Karpas-422 (cell line): ENCODE measurements at regions not wholly inside any gene's neighbourhood (a gene's known extent, or its start where the extent isn't known, plus 50 kb on each side); places are given as distances from the start of the nearest gene placed in this dataset.

Experiments
- DNase-seq: peaks from one replicate; pipeline ENCODE4 v3.0.0-alpha.2; 2015
- H2AFZ ChIP-seq: fragments of 200-600 bp; sonication (generic); 2 replicates; pipeline ENCODE4 v1.6.1; 2014; ENCODE audit warnings: antibody characterized with exemption, low read length, mixed read lengths
- H3K27ac ChIP-seq: fragments of 200-600 bp; sonication (generic); 2 replicates; pipeline ENCODE4 v1.5.1; 2014; ENCODE audit warnings: mild to moderate bottlenecking, low read length, moderate library complexity
- H3K27me3 ChIP-seq: fragments of 200-600 bp; sonication (generic); 2 replicates; pipeline ENCODE4 v1.6.1; 2014; ENCODE audit warnings: low read length, mixed read lengths
- H3K36me3 ChIP-seq: fragments of 200-600 bp; sonication (generic); 2 replicates; pipeline ENCODE4 v1.6.1; 2014; ENCODE audit warnings: low read length, mixed read lengths; ENCODE audit not compliant: insufficient read depth
- H3K4me1 ChIP-seq: fragments of 200-600 bp; sonication (generic); 2 replicates; pipeline ENCODE4 v1.6.1; 2014; ENCODE audit warnings: mild to moderate bottlenecking, low read length, mixed read lengths
- H3K4me2 ChIP-seq: fragments of 200-600 bp; sonication (generic); 2 replicates; pipeline ENCODE4 v1.6.1; 2014; ENCODE audit warnings: low read length, low read depth, mild to moderate bottlenecking; ENCODE audit not compliant: poor library complexity, severe bottlenecking
- H3K4me3 ChIP-seq: fragments of 200-600 bp; sonication (generic); 2 replicates; pipeline ENCODE4 v1.5.1; 2014; ENCODE audit warnings: mild to moderate bottlenecking, antibody characterized with exemption, low read length, mixed read lengths
- H3K79me2 ChIP-seq: fragments of 200-600 bp; sonication (generic); 2 replicates; pipeline ENCODE4 v1.6.1; 2014; ENCODE audit warnings: mild to moderate bottlenecking, low read length, mixed read lengths
- H3K9ac ChIP-seq: fragments of 200-600 bp; sonication (generic); 2 replicates; pipeline ENCODE4 v1.6.0; 2014; ENCODE audit warnings: low read length
- H3K9me2 ChIP-seq: fragments of 200-600 bp; sonication (generic), shearing (Covaris generic); replicated peaks from 2 replicates; pipeline ENCODE4 v1.6.0; 2014; ENCODE audit warnings: mild to moderate bottlenecking, low read length, moderate library complexity; ENCODE audit not compliant: insufficient read depth
- H3K9me3 ChIP-seq: fragments of 300-700, 200-600 bp; sonication (generic); 2 replicates; pipeline ENCODE4 v1.6.1; 2014; ENCODE audit warnings: low read length, mixed read lengths
- H4K20me1 ChIP-seq: fragments of 200-600 bp; sonication (generic); 2 replicates; pipeline ENCODE4 v1.6.1; 2014; ENCODE audit warnings: mild to moderate bottlenecking, antibody characterized with exemption, low read length, low read depth; ENCODE audit not compliant: insufficient read depth

GRCh38 chr13:34056733-34057258, 238.8 kb downstream of the RFC3 start:
- no peak overlapping the region for H3K4me3 ChIP-seq
- H3K9ac ChIP-seq, result no peak overlapping the region
- H3K4me1 ChIP-seq, result peaks cover 8% of the 10 kb centered on the region
- no peaks in the 10 kb centered on the region for H4K20me1 ChIP-seq
- H3K36me3 ChIP-seq, result no peaks in the 10 kb centered on the region
- H3K27ac ChIP-seq, result no peak overlapping the region
- no peaks in the 10 kb centered on the region for H3K9me2 ChIP-seq
- H3K27me3 ChIP-seq, result no peaks in the 10 kb centered on the region
- H3K9me3 ChIP-seq, result no peaks in the 10 kb centered on the region
- H3K4me2 ChIP-seq, result no peak overlapping the region
- no peak for DNase-seq
- H2AFZ ChIP-seq, result no peak overlapping the region
- no peaks in the 10 kb centered on the region for H3K79me2 ChIP-seq

DNA sequence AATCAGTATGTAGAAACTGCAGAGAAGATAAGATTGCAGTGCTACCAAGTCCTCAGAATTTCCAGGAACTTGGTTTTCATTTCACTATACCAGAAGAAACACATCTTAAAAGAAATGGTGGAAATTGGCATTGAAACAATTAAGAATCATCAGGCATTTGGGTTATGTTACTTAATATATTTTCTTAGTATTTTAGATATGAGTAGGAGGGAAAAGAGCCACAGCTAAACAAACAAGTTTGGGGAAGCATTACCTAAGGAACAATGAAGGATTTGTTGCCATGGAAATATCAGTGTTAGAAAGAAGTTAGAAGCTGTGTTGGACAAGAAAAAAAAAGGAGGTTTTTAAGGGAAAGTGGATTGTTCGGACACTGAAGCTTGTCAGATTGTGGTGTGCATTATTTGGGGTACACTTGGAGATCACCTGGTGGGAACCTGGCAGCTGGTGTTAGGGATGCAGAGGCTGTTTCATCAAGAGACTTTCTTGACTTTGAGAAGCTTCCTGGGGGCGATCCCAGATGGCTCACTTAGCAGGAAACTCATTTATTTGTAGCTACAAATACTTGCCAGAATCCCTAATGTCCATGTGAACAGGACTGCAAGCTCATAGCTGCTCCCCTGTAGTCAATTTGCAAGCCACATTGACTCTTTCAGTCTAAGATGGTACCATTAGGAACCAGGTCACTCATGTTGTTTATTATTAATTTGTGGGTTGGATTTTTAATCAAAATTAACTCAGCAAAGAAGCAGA, 246.7 kb downstream of the RFC3 start:
- H3K4me3 ChIP-seq, result no peak overlapping the region
- no peaks in the 10 kb centered on the region for H3K27me3 ChIP-seq
- DNase-seq, result no peak
- no peaks in the 10 kb centered on the region for H4K20me1 ChIP-seq
- no peaks in the 10 kb centered on the region for H3K9me2 ChIP-seq
- no peak overlapping the region for H3K27ac ChIP-seq
- H3K36me3 ChIP-seq, result no peaks in the 10 kb centered on the region
- no peak overlapping the region for H2AFZ ChIP-seq
- no peaks in the 10 kb centered on the region for H3K4me1 ChIP-seq
- H3K79me2 ChIP-seq, result no peaks in the 10 kb centered on the region
- no peak overlapping the region for H3K9ac ChIP-seq
- H3K9me3 ChIP-seq, result no peaks in the 10 kb centered on the region
- H3K4me2 ChIP-seq, result no peak overlapping the region

GRCh38 chr13:34065928-34066327, 248.0 kb downstream of the RFC3 start:
- H3K4me2 ChIP-seq, result no peak overlapping the region

GRCh38 chr13:34066344-34066743, 248.4 kb downstream of the RFC3 start:
- Histone ChIP-seq H3K27ac (no peak overlapping the region), H3K36me3 (no peaks in the 10 kb centered on the region), H3K9me3 (no peaks in the 10 kb centered on the region), H3K9ac (no peak overlapping the region), H3K9me2 (no peaks in the 10 kb centered on the region), H3K4me3 (no peak overlapping the region), H3K27me3 (no peaks in the 10 kb centered on the region), H3K79me2 (no peaks in the 10 kb centered on the region), H4K20me1 (no peaks in the 10 kb centered on the region), H3K4me1 (no peaks in the 10 kb centered on the region), H2AFZ (no peak overlapping the region), H3K4me2 (no peak overlapping the region)
- DNase-seq, result no peak

More at GRCh38 chr13:34065928-34066327, 248.0 kb downstream of the RFC3 start:
- DNase-seq, result no peak
- no peaks in the 10 kb centered on the region for H3K36me3 ChIP-seq
- no peaks in the 10 kb centered on the region for H3K4me1 ChIP-seq
- no peak overlapping the region for H2AFZ ChIP-seq
- H3K9me3 ChIP-seq, result no peaks in the 10 kb centered on the region
- H3K27me3 ChIP-seq, result no peaks in the 10 kb centered on the region
- H4K20me1 ChIP-seq, result no peaks in the 10 kb centered on the region
- no peak overlapping the region for H3K27ac ChIP-seq
- no peaks in the 10 kb centered on the region for H3K9me2 ChIP-seq
- no peak overlapping the region for H3K4me3 ChIP-seq
- H3K79me2 ChIP-seq, result no peaks in the 10 kb centered on the region
- no peak overlapping the region for H3K9ac ChIP-seq

- Histone ChIP-seq H3K4me2 (no peak overlapping the region), H3K79me2 (no peaks in the 10 kb centered on the region), H3K4me1 (no peaks in the 10 kb centered on the region), H4K20me1 (no peaks in the 10 kb centered on the region), H3K9me2 (no peaks in the 10 kb centered on the region), H3K4me3 (no peak overlapping the region), H3K27ac (no peak overlapping the region), H3K9ac (no peak overlapping the region), H2AFZ (no peak overlapping the region), H3K27me3 (no peaks in the 10 kb centered on the region), H3K36me3 (no peaks in the 10 kb centered on the region), H3K9me3 (no peaks in the 10 kb centered on the region)
- DNase-seq, result no peak
Observed at GRCh38 chr13:34070006-34070405, 252.1 kb downstream of the RFC3 start.

GRCh38 chr13:34070544-34071303, 252.8 kb downstream of the RFC3 start:
- no peak overlapping the region for H3K27ac ChIP-seq
- no peak overlapping the region for H3K9ac ChIP-seq
- no peak overlapping the region for H2AFZ ChIP-seq
- DNase-seq, result no peak
- H3K9me2 ChIP-seq, result no peaks in the 10 kb centered on the region
- H3K4me3 ChIP-seq, result no peak overlapping the region
- H3K36me3 ChIP-seq, result no peaks in the 10 kb centered on the region
- no peaks in the 10 kb centered on the region for H3K4me1 ChIP-seq
- no peaks in the 10 kb centered on the region for H4K20me1 ChIP-seq
- no peaks in the 10 kb centered on the region for H3K27me3 ChIP-seq
- no peaks in the 10 kb centered on the region for H3K9me3 ChIP-seq
- no peak overlapping the region for H3K4me2 ChIP-seq
- no peaks in the 10 kb centered on the region for H3K79me2 ChIP-seq

DNA sequence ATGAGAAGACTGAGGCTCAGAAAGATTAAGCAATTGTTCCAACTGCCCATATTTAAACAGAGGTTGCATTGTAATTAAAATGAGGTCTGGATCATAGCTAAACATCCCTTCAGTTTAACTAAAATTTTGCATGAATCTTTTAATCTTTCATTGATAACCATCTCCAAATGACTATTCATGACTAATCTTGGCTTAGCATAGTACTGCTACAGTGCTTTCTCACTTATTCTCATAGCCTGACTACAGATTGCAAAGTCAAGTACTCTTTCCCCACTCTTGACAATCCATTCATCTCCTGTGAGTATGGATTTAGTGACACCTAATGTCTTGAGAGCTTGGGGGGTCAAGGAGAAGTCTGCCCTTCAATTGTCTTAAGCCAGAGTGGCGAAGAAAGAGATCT, 258.4 kb downstream of the RFC3 start:
- Histone ChIP-seq H3K4me2 (no peak overlapping the region), H2AFZ (no peak overlapping the region)

DNA sequence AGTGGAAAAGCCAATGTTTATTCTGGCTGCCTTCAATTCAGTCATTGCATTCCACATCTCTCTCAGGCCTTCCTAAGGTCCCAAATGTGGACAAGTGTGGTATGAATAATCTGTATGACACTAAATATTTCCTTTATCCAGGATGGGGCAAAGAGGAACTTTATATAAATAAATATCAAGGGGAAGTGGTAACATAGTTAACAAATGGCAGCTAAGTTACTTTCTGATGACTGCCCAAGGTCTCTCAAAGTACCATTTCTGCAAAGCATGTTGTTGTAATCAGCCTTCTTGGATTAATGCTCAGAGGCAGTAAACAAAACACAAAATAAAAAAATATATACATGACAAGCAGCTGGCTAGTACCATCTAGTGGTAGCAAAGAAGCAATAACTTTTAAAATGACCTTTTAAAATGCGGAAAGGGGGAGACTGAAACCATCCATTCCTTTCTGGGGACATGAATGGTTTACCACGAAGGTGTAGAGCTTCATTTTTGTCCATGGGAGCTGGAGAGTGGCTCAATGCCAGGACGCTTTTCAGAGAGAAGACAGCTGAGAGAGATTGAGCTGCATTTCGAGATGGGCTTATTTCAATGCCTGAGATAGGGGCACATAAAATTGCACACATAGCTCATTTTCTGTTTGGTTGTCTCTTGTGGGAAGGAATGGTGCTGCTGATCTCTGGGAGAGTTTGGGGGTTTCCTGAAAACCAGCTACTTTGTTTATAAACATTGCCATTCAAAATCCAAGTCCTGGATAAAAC, 259.2 kb downstream of the RFC3 start:
- DNase-seq, result peak; percentile 68
- Histone ChIP-seq H3K9me2 (no peaks in the 10 kb centered on the region), H3K36me3 (no peaks in the 10 kb centered on the region), H3K9ac (peak overlapping the region; percentile 48), H3K4me2 (peak overlapping the region; percentile 53), H3K9me3 (no peaks in the 10 kb centered on the region), H3K27me3 (no peaks in the 10 kb centered on the region), H3K4me3 (peak overlapping the region; percentile 45; the same call in 1 of the 2 replicates), H3K79me2 (no peaks in the 10 kb centered on the region), H3K27ac (no peak overlapping the region), H3K4me1 (peaks cover 8% of the 10 kb centered on the region), H4K20me1 (no peaks in the 10 kb centered on the region), H2AFZ (peak overlapping the region; percentile 86)

More for the DNA sequence above, 258.4 kb downstream of the RFC3 start:
- DNase-seq, result no peak
- Histone ChIP-seq H3K27me3 (no peaks in the 10 kb centered on the region), H3K36me3 (no peaks in the 10 kb centered on the region), H3K4me1 (peaks cover 8% of the 10 kb centered on the region), H3K4me3 (no peak overlapping the region), H3K27ac (no peak overlapping the region), H3K9me3 (no peaks in the 10 kb centered on the region), H4K20me1 (no peaks in the 10 kb centered on the region), H3K9ac (no peak overlapping the region), H3K79me2 (no peaks in the 10 kb centered on the region), H3K9me2 (no peaks in the 10 kb centered on the region)
